Ureter (tissue), 1 donor: ENCODE measurements at regions not wholly inside any gene's neighbourhood (a gene's known extent, or its start where the extent isn't known, plus 50 kb on each side); places are given as distances from the start of the nearest gene placed in this dataset.
"Not testable (repeated sequence)": the region's sequence is repeated elsewhere in the genome, so short reads cannot be mapped to it uniquely, and the experiment has no call there.

Source experiments
- DNase-seq: peaks from one replicate; pipeline ENCODE4 v3.0.0-alpha.2; 2020; ENCODE audit warnings: low spot score
- donor health status: DM: yes; HTN: yes; CAD: no.

DNA sequence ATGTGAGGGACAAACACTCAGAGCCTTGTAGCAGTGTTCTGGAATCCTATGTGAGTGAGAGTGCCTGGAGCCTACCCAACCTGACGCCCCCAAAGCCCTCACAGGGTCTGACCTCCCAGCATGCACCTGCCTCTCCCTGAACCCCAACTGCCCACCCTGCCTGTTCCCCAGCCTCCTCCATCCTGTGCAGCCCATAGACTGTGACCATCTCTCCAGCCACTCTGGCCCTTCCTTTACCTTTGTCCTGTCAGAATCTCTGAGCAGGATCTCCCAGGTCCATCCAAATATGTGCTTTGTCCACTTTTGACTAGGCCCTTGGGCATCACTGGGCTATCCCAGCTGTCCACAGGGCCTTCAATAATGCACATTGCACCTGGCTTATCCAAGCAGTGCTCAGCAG is 1159.8 kb upstream of the TPTE start:
- DNase-seq: not testable (repeated sequence)

DNA sequence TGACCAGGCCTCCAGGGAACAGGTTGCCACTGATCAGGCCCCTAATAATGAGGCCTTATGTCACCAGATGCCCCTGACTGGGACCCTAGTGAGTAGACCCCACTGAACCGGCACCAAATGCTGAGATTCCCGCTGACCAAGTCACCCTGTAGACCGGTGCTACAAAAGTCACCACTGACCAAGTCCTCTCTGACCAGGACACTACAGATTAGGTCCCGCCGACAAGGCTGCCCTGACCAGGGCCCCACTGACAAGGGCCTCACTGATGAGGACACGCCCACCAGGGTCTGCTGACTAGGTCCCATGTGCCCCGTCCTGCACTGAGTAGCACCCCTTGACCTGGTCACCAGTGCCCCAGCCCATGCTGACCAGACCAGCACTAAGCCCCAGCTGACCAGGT is 1159.1 kb upstream of the TPTE start:
- peak; percentile 43 for DNase-seq

DNA sequence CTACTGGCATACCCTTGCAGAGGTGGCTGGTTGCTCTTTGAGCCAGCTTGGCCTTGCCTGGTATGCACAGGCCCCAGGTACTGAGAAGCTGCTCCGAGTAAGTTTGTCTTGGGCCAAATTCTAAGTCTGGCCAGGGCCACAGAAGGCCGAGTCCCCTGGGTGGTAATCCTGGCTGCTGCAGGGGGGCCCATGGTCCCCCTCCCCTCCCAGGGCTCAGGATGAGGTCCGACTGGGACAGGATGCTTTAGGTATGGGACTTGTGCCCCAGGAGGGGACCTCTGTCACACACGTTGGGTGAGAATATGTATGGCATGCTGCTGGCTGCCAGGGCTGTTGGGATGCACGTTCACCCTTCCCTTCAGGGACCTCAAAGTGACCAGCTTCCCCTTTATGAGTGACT is 1155.6 kb upstream of the TPTE start:
- not testable (repeated sequence) for DNase-seq

DNA sequence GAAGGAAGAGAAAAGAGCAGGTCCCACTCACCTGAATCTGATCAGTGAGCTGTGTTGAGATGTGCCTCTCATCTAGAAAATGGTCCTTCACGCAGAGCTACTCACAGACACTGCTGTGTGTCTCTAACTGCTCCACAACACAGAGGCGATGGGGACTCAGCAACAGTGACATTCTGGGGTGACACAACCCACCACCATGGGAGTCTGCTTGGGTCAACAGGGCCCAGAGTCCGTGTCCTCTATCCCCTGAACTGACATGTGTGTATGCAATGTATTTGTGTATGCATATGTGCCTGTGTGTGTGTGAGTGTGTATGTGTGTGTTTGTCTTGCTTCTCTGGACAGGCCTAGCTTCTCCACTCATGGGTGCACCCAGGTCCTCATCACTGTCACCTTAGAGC is 1154.8 kb upstream of the TPTE start:
- not testable (repeated sequence) for DNase-seq
